ENCODE measurements at regions not wholly inside any gene's neighbourhood (a gene's known extent, or its start where the extent isn't known, plus 50 kb on each side); places are given as distances from the start of the nearest gene placed in this dataset.

DNA sequence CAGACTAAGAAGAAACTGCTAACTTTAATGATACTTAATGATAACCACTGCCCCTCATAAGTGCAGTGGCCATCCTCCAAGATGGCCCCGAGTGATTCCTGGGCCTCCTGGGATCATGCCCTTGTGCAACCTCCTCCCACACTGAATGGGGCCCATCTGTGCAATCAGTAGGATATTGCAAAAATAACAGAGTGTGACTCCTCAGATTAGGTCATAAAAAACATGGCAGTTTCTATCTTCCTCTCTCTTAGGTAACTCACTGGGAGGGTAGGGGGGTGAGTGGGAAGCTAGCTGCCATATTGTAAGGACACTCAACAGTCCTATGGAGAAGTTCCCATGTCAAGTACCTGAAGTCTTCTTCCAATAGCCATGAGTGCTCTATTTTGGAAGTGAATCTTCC, 173.0 kb downstream of the SHQ1 start:
- TF ChIP-seq, protein P1, sequence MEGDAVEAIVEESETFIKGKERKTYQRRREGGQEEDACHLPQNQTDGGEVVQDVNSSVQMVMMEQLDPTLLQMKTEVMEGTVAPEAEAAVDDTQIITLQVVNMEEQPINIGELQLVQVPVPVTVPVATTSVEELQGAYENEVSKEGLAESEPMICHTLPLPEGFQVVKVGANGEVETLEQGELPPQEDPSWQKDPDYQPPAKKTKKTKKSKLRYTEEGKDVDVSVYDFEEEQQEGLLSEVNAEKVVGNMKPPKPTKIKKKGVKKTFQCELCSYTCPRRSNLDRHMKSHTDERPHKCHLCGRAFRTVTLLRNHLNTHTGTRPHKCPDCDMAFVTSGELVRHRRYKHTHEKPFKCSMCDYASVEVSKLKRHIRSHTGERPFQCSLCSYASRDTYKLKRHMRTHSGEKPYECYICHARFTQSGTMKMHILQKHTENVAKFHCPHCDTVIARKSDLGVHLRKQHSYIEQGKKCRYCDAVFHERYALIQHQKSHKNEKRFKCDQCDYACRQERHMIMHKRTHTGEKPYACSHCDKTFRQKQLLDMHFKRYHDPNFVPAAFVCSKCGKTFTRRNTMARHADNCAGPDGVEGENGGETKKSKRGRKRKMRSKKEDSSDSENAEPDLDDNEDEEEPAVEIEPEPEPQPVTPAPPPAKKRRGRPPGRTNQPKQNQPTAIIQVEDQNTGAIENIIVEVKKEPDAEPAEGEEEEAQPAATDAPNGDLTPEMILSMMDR (IDR thresholded peaks at IDR 0.05), result no peak
- TF ChIP-seq EP300 (IDR thresholded peaks at IDR 0.05) (no peak), POLR2A (IDR thresholded peaks at IDR 0.05) (no peak)
